GM18951 (cell line): ENCODE measurements at regions not wholly inside any gene's neighbourhood (a gene's known extent, or its start where the extent isn't known, plus 50 kb on each side); places are given as distances from the start of the nearest gene placed in this dataset.

ENCODE experiments used
- POLR2A ChIP-seq: IDR thresholded peaks from 4 replicates; pipeline ENCODE4 v1.6.1; 2011; ENCODE audit warnings: mild to moderate bottlenecking; ENCODE audit not compliant: insufficient read length, insufficient read depth; ENCODE audit errors: extremely low read depth
- in situ Hi-C: fragments of 300-500 bp; cut with MboI; formaldehyde crosslinking; loops from one replicate; pipeline ENCODE4 v1.12.0; 2022; ENCODE audit warnings: low sequenced_read_pairs, mixed read lengths, inconsistent platforms; ENCODE audit not compliant: unreplicated experiment

GRCh38 chr12:89762498-89763170 is 54.0 kb upstream of the ATP2B1 start:
- in situ Hi-C loops, result no loop called here
- TF ChIP-seq POLR2A, result no peak

GRCh38 chr12:89760783-89761182 is 52.1 kb upstream of the ATP2B1 start:
- TF ChIP-seq POLR2A, result no peak
- in situ Hi-C loops, result no loop called here
